Kidney epithelial cell (primary cell): ENCODE measurements at regions not wholly inside any gene's neighbourhood (a gene's known extent, or its start where the extent isn't known, plus 50 kb on each side); places are given as distances from the start of the nearest gene placed in this dataset.

ENCODE experiments used
- DNase-seq: peaks from one replicate; pipeline ENCODE4 v3.0.0-alpha.2; 2010; ENCODE audit warnings: low read depth
- H3K27me3 ChIP-seq: 2 replicates; pipeline ENCODE4 v1.6.0; 2011; ENCODE audit warnings: low read length; ENCODE audit not compliant: control insufficient read depth, insufficient read depth
- H3K36me3 ChIP-seq: 2 replicates; pipeline ENCODE4 v1.5.1; 2011; ENCODE audit warnings: low read length; ENCODE audit not compliant: control insufficient read depth, insufficient read depth
- H3K4me3 ChIP-seq: 2 replicates; pipeline ENCODE4 v1.5.1; 2011; ENCODE audit warnings: low read depth, mild to moderate bottlenecking, control low read depth, low read length
- CTCF ChIP-seq: IDR thresholded peaks from 2 replicates; pipeline ENCODE4 v1.5.1; 2011; ENCODE audit warnings: mild to moderate bottlenecking, moderate library complexity, low read length, control low read depth, inconsistent platforms; ENCODE audit not compliant: insufficient read depth, poor library complexity, severe bottlenecking

DNA sequence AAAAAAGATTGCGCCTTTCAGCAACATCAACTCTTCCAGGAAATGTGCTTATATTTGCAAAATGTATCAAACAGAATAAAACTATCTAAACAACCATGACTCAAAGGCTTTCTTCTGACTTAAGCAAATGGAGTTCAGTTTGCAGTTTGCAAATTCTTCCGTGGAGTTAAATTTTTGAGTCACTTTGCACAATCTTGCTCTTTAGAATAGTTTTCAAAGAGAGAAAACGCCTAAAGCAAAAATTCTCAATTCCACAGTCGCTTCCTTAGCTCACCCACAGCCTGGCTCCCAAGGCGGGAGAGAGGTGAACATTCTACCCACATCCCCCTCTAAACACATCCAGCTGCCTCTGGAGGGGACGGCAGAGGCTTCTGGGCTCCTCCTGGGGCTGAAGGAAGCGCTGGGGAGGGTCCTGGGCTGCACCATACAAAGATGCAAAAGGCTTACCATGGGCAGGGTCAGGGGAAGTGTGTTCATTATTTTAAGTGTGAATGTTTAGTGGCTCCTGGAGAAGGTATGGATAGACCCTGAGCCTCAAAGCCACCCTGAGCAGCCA lies 1487.3 kb downstream of the TBC1D22A start:
- no peak for TF ChIP-seq CTCF
- H3K27me3 ChIP-seq: no peaks in the 10 kb centered on the region
- DNase-seq: no peak
- no peak overlapping the region for H3K4me3 ChIP-seq
- H3K36me3 ChIP-seq: no peaks in the 10 kb centered on the region

DNA sequence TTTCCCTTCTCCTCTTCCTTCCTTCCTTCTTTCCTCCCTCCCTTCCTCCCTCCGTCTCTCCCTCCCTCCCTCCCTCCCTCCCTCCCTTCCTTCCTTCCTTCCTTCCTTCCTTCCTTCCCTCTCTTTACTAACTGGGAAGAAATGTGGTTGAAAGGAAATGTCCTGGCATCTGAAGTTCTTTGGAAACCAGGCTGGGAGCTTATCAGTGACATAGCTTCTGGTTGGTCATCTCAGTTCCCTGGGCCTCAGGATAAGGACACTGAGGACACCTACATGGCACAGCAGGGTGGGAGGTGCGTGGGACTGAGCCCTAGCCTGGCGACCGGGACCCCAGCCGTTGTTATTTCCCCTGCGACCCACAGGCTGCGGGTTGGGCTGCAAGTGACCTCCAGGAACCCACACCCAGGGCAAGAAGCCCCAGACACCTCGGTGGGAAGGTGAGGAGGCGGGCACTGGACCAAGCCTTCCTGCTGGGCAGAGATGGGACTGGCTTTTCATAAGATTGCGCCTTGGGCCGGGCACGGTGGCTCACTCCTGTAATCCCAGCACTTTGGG lies 1486.5 kb downstream of the TBC1D22A start:
- no peak for DNase-seq
- Histone ChIP-seq H3K36me3 (no peaks in the 10 kb centered on the region), H3K4me3 (no peak overlapping the region), H3K27me3 (no peaks in the 10 kb centered on the region)
- no peak for TF ChIP-seq CTCF

DNA sequence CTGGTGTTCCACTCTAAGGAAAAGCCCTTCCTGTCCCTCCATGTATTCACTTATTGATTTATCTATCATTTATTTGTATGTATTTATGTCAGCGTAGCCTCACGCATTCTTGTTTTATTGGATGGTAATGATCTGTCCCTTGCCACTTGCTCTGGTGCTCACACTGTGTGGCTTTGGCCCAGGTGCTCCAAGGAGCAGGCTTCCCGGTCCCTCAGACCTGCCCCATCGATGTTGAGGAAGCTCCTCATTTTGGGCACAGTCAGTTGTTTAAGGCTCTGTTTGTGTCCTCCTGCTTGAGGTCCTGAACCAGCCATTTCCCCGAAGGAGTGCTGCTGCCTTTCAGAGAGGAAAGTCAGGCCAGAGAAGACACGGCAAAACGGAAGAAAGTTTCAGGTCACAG lies 1485.4 kb downstream of the TBC1D22A start:
- no peak for TF ChIP-seq CTCF
- no peak for DNase-seq
- no peak overlapping the region for H3K4me3 ChIP-seq

GRCh38 chr22:48245196-48245485 lies 1482.7 kb downstream of the TBC1D22A start:
- DNase-seq: no peak
- TF ChIP-seq CTCF: no peak

More for the DNA sequence above, 1485.4 kb downstream of the TBC1D22A start:
- H3K27me3 ChIP-seq: no peaks in the 10 kb centered on the region
- no peaks in the 10 kb centered on the region for H3K36me3 ChIP-seq

GRCh38 chr22:48244388-48245195 lies 1482.1 kb downstream of the TBC1D22A start:
- TF ChIP-seq CTCF: no peak
- H3K27me3 ChIP-seq: no peaks in the 10 kb centered on the region
- no peak overlapping the region for H3K4me3 ChIP-seq

More at GRCh38 chr22:48245196-48245485, 1482.7 kb downstream of the TBC1D22A start:
- H3K36me3 ChIP-seq: no peaks in the 10 kb centered on the region
- H3K27me3 ChIP-seq: no peaks in the 10 kb centered on the region
- no peak overlapping the region for H3K4me3 ChIP-seq

More at GRCh38 chr22:48244388-48245195, 1482.1 kb downstream of the TBC1D22A start:
- no peaks in the 10 kb centered on the region for H3K36me3 ChIP-seq
- no peak for DNase-seq
